MM.1S (cell line): ENCODE measurements at regions not wholly inside any gene's neighbourhood (a gene's known extent, or its start where the extent isn't known, plus 50 kb on each side); places are given as distances from the start of the nearest gene placed in this dataset.

Experiments
- DNase-seq: peaks from one replicate; pipeline ENCODE4 v3.0.0-alpha.2; 2015
- H2AFZ ChIP-seq: fragments of 300-600 bp; sonication (generic); 2 replicates; pipeline ENCODE4 v1.6.0; 2016; ENCODE audit warnings: antibody characterized with exemption, low read length
- H3F3A ChIP-seq: fragments of 300-600 bp; sonication (generic); 2 replicates; pipeline ENCODE4 v1.6.1; 2016; ENCODE audit warnings: mild to moderate bottlenecking, antibody characterized with exemption, low read length, moderate library complexity, mixed read lengths; ENCODE audit not compliant: insufficient read depth
- H3K27ac ChIP-seq: fragments of 300-600 bp; sonication (generic); 2 replicates; pipeline ENCODE4 v1.5.1; 2016; ENCODE audit warnings: mild to moderate bottlenecking, low read length
- H3K27me3 ChIP-seq: fragments of 300-600 bp; sonication (generic); replicated peaks from 2 replicates; pipeline ENCODE4 v1.6.0; 2016; ENCODE audit warnings: low read length; ENCODE audit not compliant: insufficient read depth
- H3K36me3 ChIP-seq: fragments of 300-600 bp; sonication (generic); replicated peaks from 2 replicates; pipeline ENCODE4 v1.6.1; 2016; ENCODE audit warnings: mild to moderate bottlenecking, low read length, mixed read lengths; ENCODE audit not compliant: insufficient read depth
- H3K4me1 ChIP-seq: fragments of 300-600 bp; sonication (generic); 2 replicates; pipeline ENCODE4 v1.6.1; 2016; ENCODE audit warnings: low read length, mixed read lengths
- H3K4me2 ChIP-seq: fragments of 300-600 bp; sonication (generic); 2 replicates; pipeline ENCODE4 v1.6.0; 2016; ENCODE audit warnings: low read depth, low read length
- H3K4me3 ChIP-seq: fragments of 300-600 bp; sonication (generic); 2 replicates; pipeline ENCODE4 v1.5.1; 2016; ENCODE audit warnings: low read length, mixed read lengths
- H3K79me2 ChIP-seq: fragments of 300-600 bp; sonication (generic); 2 replicates; pipeline ENCODE4 v1.6.1; 2016; ENCODE audit warnings: mixed run types, low read length, mixed read lengths
- H3K9ac ChIP-seq: fragments of 300-600 bp; sonication (generic); 2 replicates; pipeline ENCODE4 v1.6.1; 2016; ENCODE audit warnings: low read length, mixed read lengths
- H3K9me2 ChIP-seq: fragments of 300-600 bp; sonication (generic); replicated peaks from 2 replicates; pipeline ENCODE4 v1.6.1; 2016; ENCODE audit warnings: mild to moderate bottlenecking, low read length, mixed read lengths; ENCODE audit not compliant: insufficient read depth
- H3K9me3 ChIP-seq: fragments of 300-600 bp; sonication (generic); replicated peaks from 2 replicates; pipeline ENCODE4 v1.6.1; 2016; ENCODE audit warnings: mild to moderate bottlenecking, low read length, mixed read lengths; ENCODE audit not compliant: insufficient read depth
- H4K20me1 ChIP-seq: fragments of 300-600 bp; sonication (generic); 2 replicates; pipeline ENCODE4 v1.6.1; 2016; ENCODE audit warnings: mild to moderate bottlenecking, low read length, moderate library complexity, mixed read lengths; ENCODE audit not compliant: insufficient read depth
- EZH2 ChIP-seq: fragments of 300-600 bp; sonication (generic); optimal IDR thresholded peaks from 2 replicates; pipeline ENCODE3; 2017; ENCODE audit warnings: low read depth, mild to moderate bottlenecking, antibody characterized with exemption, low read length, mixed read lengths
- EZH2phosphoT487 ChIP-seq: fragments of 300-600 bp; sonication (generic); IDR thresholded peaks from 2 replicates; pipeline ENCODE4 v1.6.1; 2018; ENCODE audit warnings: antibody characterized with exemption, low read length
- TF ChIP-seq, protein P1 (sequence below): fragments of 300-600 bp; sonication (generic); IDR thresholded peaks from 2 replicates; pipeline ENCODE4 v1.5.1; 2016; ENCODE audit warnings: antibody characterized with exemption, low read length, mixed read lengths

DNA sequence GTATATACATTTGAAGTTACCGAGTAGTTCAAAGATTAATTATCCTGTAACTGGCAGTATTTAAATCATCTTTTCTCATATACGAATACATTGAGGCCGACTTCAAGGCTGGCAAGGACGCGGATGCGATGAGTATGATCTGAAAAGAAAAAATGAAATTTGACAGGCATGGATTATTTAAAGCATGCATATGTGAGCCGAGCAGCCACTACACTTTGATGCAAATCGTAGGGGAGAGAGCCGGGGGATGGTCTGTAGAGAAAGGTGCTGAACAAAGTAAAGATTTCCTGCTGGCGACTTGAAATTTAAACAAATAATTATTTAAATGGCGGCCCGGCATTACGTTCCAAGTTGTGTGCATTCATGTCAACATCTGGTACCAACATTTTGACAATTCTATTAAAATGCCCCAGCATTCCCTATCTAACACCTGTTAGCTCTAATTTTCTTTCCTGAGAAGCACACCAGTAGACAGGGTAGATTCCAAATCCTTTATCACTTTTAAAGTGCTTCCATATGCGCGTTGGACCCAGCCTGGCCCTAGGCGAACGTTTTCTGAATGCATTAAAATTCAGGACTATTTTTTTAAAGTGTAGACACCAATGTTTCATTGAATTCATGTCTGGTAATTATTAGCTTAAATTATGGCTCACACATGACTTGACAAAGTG lies 188.7 kb downstream of the EMX2 start:
- TF ChIP-seq EZH2 (no peak), EZH2phosphoT487 (no peak)
- TF ChIP-seq, protein P1, sequence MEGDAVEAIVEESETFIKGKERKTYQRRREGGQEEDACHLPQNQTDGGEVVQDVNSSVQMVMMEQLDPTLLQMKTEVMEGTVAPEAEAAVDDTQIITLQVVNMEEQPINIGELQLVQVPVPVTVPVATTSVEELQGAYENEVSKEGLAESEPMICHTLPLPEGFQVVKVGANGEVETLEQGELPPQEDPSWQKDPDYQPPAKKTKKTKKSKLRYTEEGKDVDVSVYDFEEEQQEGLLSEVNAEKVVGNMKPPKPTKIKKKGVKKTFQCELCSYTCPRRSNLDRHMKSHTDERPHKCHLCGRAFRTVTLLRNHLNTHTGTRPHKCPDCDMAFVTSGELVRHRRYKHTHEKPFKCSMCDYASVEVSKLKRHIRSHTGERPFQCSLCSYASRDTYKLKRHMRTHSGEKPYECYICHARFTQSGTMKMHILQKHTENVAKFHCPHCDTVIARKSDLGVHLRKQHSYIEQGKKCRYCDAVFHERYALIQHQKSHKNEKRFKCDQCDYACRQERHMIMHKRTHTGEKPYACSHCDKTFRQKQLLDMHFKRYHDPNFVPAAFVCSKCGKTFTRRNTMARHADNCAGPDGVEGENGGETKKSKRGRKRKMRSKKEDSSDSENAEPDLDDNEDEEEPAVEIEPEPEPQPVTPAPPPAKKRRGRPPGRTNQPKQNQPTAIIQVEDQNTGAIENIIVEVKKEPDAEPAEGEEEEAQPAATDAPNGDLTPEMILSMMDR: no peak
- Histone ChIP-seq H3K27ac (no peak overlapping the region), H3K9ac (no peak overlapping the region), H3K9me3 (no peaks in the 10 kb centered on the region), H3K4me2 (no peak overlapping the region), H3K4me1 (no peaks in the 10 kb centered on the region), H2AFZ (no peak overlapping the region), H3K79me2 (no peaks in the 10 kb centered on the region), H3K27me3 (no peaks in the 10 kb centered on the region), H3F3A (no peaks in the 10 kb centered on the region), H3K9me2 (no peaks in the 10 kb centered on the region), H4K20me1 (no peaks in the 10 kb centered on the region), H3K4me3 (no peak overlapping the region), H3K36me3 (no peaks in the 10 kb centered on the region)
- DNase-seq: no peak

DNA sequence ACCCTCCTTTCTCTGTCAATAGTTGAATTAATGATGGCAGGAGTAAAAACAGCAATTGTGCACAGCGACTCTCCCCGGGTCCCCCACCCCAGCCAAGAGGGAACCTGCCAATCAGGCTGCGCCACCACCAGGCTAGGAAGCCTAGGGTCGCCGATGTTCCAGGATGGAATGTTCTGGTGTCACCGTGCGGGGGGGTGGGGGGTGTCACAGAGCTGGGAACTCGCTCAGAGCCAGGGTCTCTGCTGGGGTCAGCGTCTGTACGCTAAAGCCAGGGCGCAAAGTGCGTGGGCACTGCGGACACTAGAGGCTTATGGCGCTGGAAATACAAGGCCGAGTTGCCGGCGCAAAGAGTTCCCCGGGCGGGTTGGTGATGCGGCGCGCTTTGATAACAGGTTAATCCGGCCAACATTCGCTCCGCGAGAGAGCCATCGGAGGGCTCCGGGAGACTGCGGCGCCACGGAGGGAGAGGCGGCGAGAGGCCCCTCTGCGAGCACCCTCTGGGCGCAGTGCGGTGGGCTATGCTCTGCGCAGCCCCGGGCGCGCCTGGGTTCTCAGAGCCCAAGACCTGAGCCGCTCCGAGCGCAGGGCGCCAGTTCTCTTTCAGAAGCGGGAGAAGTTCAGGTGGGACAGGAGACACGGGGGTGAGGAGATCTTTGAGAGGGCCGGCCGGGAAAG lies 192.3 kb downstream of the EMX2 start:
- H4K20me1 ChIP-seq: no peaks in the 10 kb centered on the region
- H3K4me3 ChIP-seq: no peak overlapping the region
- H2AFZ ChIP-seq: no peak overlapping the region
- no peak overlapping the region for H3K9ac ChIP-seq
- no peaks in the 10 kb centered on the region for H3K79me2 ChIP-seq
- no peak for DNase-seq
- no peaks in the 10 kb centered on the region for H3K9me3 ChIP-seq
- no peaks in the 10 kb centered on the region for H3F3A ChIP-seq
- no peaks in the 10 kb centered on the region for H3K9me2 ChIP-seq
- no peaks in the 10 kb centered on the region for H3K4me1 ChIP-seq
- TF ChIP-seq EZH2: no peak
- TF ChIP-seq EZH2phosphoT487: no peak
- TF ChIP-seq, protein P1: no peak
- no peaks in the 10 kb centered on the region for H3K36me3 ChIP-seq
- no peak overlapping the region for H3K27ac ChIP-seq
- H3K4me2 ChIP-seq: no peak overlapping the region
- no peaks in the 10 kb centered on the region for H3K27me3 ChIP-seq

DNA sequence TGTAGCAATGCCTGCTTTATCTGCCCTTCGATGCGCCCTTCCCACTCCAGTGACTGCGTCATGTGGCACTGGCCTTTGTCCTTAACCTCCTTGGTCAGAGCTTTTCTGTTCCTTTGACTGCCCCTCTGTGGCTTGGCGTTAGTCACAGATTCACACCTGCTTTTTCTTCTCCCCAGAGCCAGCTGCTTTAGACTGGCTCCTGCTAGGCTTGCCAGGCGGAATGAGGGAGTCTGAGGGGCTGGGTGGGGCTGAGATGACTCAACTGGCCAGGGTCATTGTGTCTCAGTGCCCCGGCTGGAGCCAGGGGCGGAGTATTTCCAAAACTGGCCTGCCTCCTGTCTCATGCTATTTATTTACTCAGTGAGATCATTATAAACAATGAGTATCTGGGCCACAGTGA lies 194.1 kb downstream of the EMX2 start:
- Histone ChIP-seq H3K27ac (no peak overlapping the region), H3K9ac (no peak overlapping the region), H3K27me3 (no peaks in the 10 kb centered on the region), H2AFZ (no peak overlapping the region), H4K20me1 (no peaks in the 10 kb centered on the region), H3K9me2 (no peaks in the 10 kb centered on the region), H3K4me3 (no peak overlapping the region), H3K36me3 (no peaks in the 10 kb centered on the region), H3F3A (no peaks in the 10 kb centered on the region), H3K9me3 (no peaks in the 10 kb centered on the region), H3K79me2 (no peaks in the 10 kb centered on the region), H3K4me1 (no peaks in the 10 kb centered on the region), H3K4me2 (no peak overlapping the region)
- no peak for DNase-seq
- TF ChIP-seq EZH2 (no peak), EZH2phosphoT487 (no peak)
- TF ChIP-seq, protein P1: no peak
